ENCODE measurements at regions not wholly inside any gene's neighbourhood (a gene's known extent, or its start where the extent isn't known, plus 50 kb on each side); places are given as distances from the start of the nearest gene placed in this dataset.

- no peak for DNase-seq (ENCODE audit: low spot score)
Observed at GRCh38 chr5:1669276-1670155, 130.1 kb downstream of the MRPL36 start.

GRCh38 chr5:1668141-1668721, 131.4 kb downstream of the MRPL36 start:
- no peak for DNase-seq (ENCODE audit: low spot score)

- DNase-seq (ENCODE audit: low spot score), result no peak
Observed at GRCh38 chr5:1667648-1668140, 131.9 kb downstream of the MRPL36 start.

- no peak for DNase-seq (ENCODE audit: low spot score)
Observed at GRCh38 chr5:1666812-1667588, 132.6 kb downstream of the MRPL36 start.

GRCh38 chr5:1666221-1666620, 133.4 kb downstream of the MRPL36 start:
- DNase-seq (ENCODE audit: low spot score), result no peak

GRCh38 chr5:1665803-1666202, 133.8 kb downstream of the MRPL36 start:
- DNase-seq (ENCODE audit: low spot score), result no peak

- DNase-seq (ENCODE audit: low spot score), result no peak
Observed at GRCh38 chr5:1665231-1665630, 134.4 kb downstream of the MRPL36 start.

GRCh38 chr5:1663186-1663585, 136.5 kb downstream of the MRPL36 start:
- no peak for DNase-seq (ENCODE audit: low spot score)

GRCh38 chr5:1662559-1663085, 137.0 kb downstream of the MRPL36 start:
- DNase-seq (ENCODE audit: low spot score), result no peak

- no peak for DNase-seq (ENCODE audit: low spot score)
Observed at GRCh38 chr5:1661831-1662558, 137.6 kb downstream of the MRPL36 start.

GRCh38 chr5:1661311-1661710, 137.6 kb upstream of the LPCAT1 start:
- no peak for DNase-seq (ENCODE audit: low spot score)

GRCh38 chr5:1660511-1660910, 136.8 kb upstream of the LPCAT1 start:
- DNase-seq (ENCODE audit: low spot score), result no peak

GRCh38 chr5:1660001-1660400, 136.2 kb upstream of the LPCAT1 start:
- no peak for DNase-seq (ENCODE audit: low spot score)

GRCh38 chr5:1659100-1659981, 135.6 kb upstream of the LPCAT1 start:
- DNase-seq (ENCODE audit: low spot score), result no peak

GRCh38 chr5:1658665-1659064, 134.9 kb upstream of the LPCAT1 start:
- no peak for DNase-seq (ENCODE audit: low spot score)

- DNase-seq (ENCODE audit: low spot score), result no peak
Observed at GRCh38 chr5:1657161-1657741, 133.5 kb upstream of the LPCAT1 start.

GRCh38 chr5:1656271-1656975, 132.7 kb upstream of the LPCAT1 start:
- no peak for DNase-seq (ENCODE audit: low spot score)

GRCh38 chr5:1655496-1656270, 131.9 kb upstream of the LPCAT1 start:
- no peak for DNase-seq (ENCODE audit: low spot score)

Data from HT-29 (cell line).